Mesendoderm (in vitro differentiated cells): ENCODE measurements at regions not wholly inside any gene's neighbourhood (a gene's known extent, or its start where the extent isn't known, plus 50 kb on each side); places are given as distances from the start of the nearest gene placed in this dataset.

ENCODE experiments used
- DNase-seq: peaks from one replicate; pipeline ENCODE4 v3.0.0; 2013
- H2AK5ac ChIP-seq: 2 replicates; pipeline ENCODE4 v1.6.1; 2013; ENCODE audit warnings: low read length, inconsistent platforms
- H2BK120ac ChIP-seq: 2 replicates; pipeline ENCODE4 v1.6.1; 2013; ENCODE audit warnings: low read depth, mild to moderate bottlenecking, low read length, moderate library complexity, mixed read lengths
- H2BK15ac ChIP-seq: replicated peaks from 2 replicates; pipeline ENCODE4 v1.6.1; 2013; ENCODE audit warnings: low read depth, mild to moderate bottlenecking, moderate library complexity
- H2BK5ac ChIP-seq: 2 replicates; pipeline ENCODE4 v1.6.1; 2013; ENCODE audit warnings: low read length, inconsistent platforms
- H3K18ac ChIP-seq: 2 replicates; pipeline ENCODE4 v1.6.1; 2013; ENCODE audit warnings: mild to moderate bottlenecking, low read length, mixed read lengths
- H3K23ac ChIP-seq: one replicate; pipeline ENCODE4 v1.6.1; 2013; ENCODE audit warnings: low read length
- H3K27ac ChIP-seq: 2 replicates; pipeline ENCODE4 v1.5.1; 2013; ENCODE audit warnings: low read depth, mild to moderate bottlenecking, inconsistent platforms, low read length, moderate library complexity
- H3K27me3 ChIP-seq: 2 replicates; pipeline ENCODE4 v1.6.1; 2013; ENCODE audit warnings: low read length, control low read depth, mild to moderate bottlenecking, inconsistent platforms; ENCODE audit not compliant: insufficient read depth, poor library complexity
- H3K36me3 ChIP-seq: 2 replicates; pipeline ENCODE4 v1.6.1; 2013; ENCODE audit warnings: low read length, inconsistent platforms; ENCODE audit not compliant: control insufficient read depth, insufficient read depth
- H3K4ac ChIP-seq: one replicate; pipeline ENCODE4 v1.6.1; 2013; ENCODE audit warnings: low read depth, mild to moderate bottlenecking, low read length, moderate library complexity
- H3K4me1 ChIP-seq: 2 replicates; pipeline ENCODE4 v1.6.1; 2013; ENCODE audit warnings: low read depth, low read length, inconsistent platforms; ENCODE audit not compliant: control insufficient read depth
- H3K4me2 ChIP-seq: 2 replicates; pipeline ENCODE4 v1.6.1; 2013; ENCODE audit warnings: low read length
- H3K4me3 ChIP-seq: 2 replicates; pipeline ENCODE4 v1.5.1; 2013; ENCODE audit warnings: mild to moderate bottlenecking, low read length
- H3K56ac ChIP-seq: one replicate; pipeline ENCODE4 v1.6.1; 2013; ENCODE audit warnings: low read length
- H3K79me1 ChIP-seq: 2 replicates; pipeline ENCODE4 v1.6.1; 2013; ENCODE audit warnings: low read length, inconsistent platforms
- H3K79me2 ChIP-seq: 2 replicates; pipeline ENCODE4 v1.6.1; 2013; ENCODE audit warnings: mild to moderate bottlenecking, low read length; ENCODE audit not compliant: control insufficient read depth, insufficient read depth
- H3K9ac ChIP-seq: 2 replicates; pipeline ENCODE4 v1.6.1; 2013; ENCODE audit warnings: low read length, inconsistent platforms
- H4K5ac ChIP-seq: one replicate; pipeline ENCODE4 v1.6.1; 2013; ENCODE audit warnings: low read length
- H4K8ac ChIP-seq: one replicate; pipeline ENCODE4 v1.6.1; 2013; ENCODE audit warnings: low read depth, mild to moderate bottlenecking, control low read depth, low read length, moderate library complexity
- WGBS: extraction: QIAGEN DNeasy Blood & Tissue Kit; methylation state at CpG from one replicate; pipeline ENCODE4 v1.1.7; 2013; ENCODE audit warnings: low lambda C conversion rate, missing lambda C conversion rate; ENCODE audit not compliant: insufficient coverage; ENCODE audit errors: extremely low coverage; 5-methylcytosine and 5-hydroxymethylcytosine counted together

GRCh38 chr5:3365501-3366215, 230.0 kb upstream of the IRX1 start:
- H3K79me1 ChIP-seq = no peaks in the 10 kb centered on the region
- WGBS = no CpG with 5 or more reads among the region's 5 CpGs

DNA sequence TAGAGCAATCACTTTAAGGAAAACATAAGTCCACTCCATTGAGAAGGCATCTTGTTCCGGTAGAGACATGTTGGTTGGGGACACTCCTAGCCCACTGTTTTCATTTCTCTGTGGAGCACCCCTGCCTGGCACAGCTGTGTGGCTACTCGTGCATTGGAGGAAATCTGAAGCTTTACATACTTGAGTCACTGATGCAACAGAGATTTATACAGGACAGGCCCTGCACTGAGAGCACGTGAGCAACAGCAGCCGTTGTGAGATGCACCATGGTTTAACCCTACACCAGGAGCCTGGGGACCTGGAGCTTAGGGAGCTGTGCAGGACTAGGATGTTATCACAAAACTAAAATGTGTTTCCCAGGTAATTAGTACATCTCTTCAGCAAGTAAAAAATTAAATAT, 230.7 kb upstream of the IRX1 start:
- Histone ChIP-seq H3K36me3 (no peaks in the 10 kb centered on the region), H3K27me3 (no peaks in the 10 kb centered on the region), H2AK5ac (no peak overlapping the region), H2BK15ac (no peak overlapping the region), H3K4me3 (no peak overlapping the region), H4K8ac (no peak overlapping the region), H3K4me1 (no peaks in the 10 kb centered on the region), H4K5ac (no peak overlapping the region), H2BK5ac (no peak overlapping the region), H3K79me2 (no peaks in the 10 kb centered on the region), H3K27ac (no peak overlapping the region), H3K9ac (no peak overlapping the region), H3K56ac (no peak overlapping the region), H3K79me1 (no peaks in the 10 kb centered on the region), H3K18ac (no peak overlapping the region), H3K4me2 (no peak overlapping the region), H2BK120ac (no peak overlapping the region), H3K4ac (no peak overlapping the region), H3K23ac (no peak overlapping the region)
- WGBS = no CpG with 5 or more reads among the region's 4 CpGs
- no peak for DNase-seq

More at GRCh38 chr5:3365501-3366215, 230.0 kb upstream of the IRX1 start:
- Histone ChIP-seq H3K9ac (no peak overlapping the region), H4K8ac (no peak overlapping the region), H3K4me1 (no peaks in the 10 kb centered on the region), H3K56ac (no peak overlapping the region), H2BK15ac (no peak overlapping the region), H2BK5ac (no peak overlapping the region), H3K27ac (no peak overlapping the region), H2BK120ac (no peak overlapping the region), H3K4me3 (no peak overlapping the region), H3K4ac (no peak overlapping the region), H3K79me2 (no peaks in the 10 kb centered on the region), H3K23ac (no peak overlapping the region), H4K5ac (no peak overlapping the region), H3K18ac (no peak overlapping the region), H3K4me2 (no peak overlapping the region), H2AK5ac (no peak overlapping the region), H3K36me3 (no peaks in the 10 kb centered on the region), H3K27me3 (no peaks in the 10 kb centered on the region)
- no peak for DNase-seq

- Histone ChIP-seq H3K4me1 (no peaks in the 10 kb centered on the region), H4K8ac (no peak overlapping the region), H4K5ac (no peak overlapping the region), H3K27me3 (no peaks in the 10 kb centered on the region), H3K4ac (no peak overlapping the region), H2BK5ac (no peak overlapping the region), H3K4me3 (no peak overlapping the region), H2BK15ac (no peak overlapping the region), H3K36me3 (no peaks in the 10 kb centered on the region), H3K79me2 (no peaks in the 10 kb centered on the region), H3K23ac (no peak overlapping the region), H3K18ac (no peak overlapping the region), H3K4me2 (no peak overlapping the region), H3K9ac (no peak overlapping the region), H3K56ac (no peak overlapping the region), H3K79me1 (no peaks in the 10 kb centered on the region), H3K27ac (no peak overlapping the region), H2BK120ac (no peak overlapping the region), H2AK5ac (no peak overlapping the region)
- WGBS = no CpG with 5 or more reads among the region's 4 CpGs
- no peak for DNase-seq
Measured at GRCh38 chr5:3364433-3364832, 231.2 kb upstream of the IRX1 start.

- Histone ChIP-seq H3K4me1 (no peaks in the 10 kb centered on the region), H3K36me3 (no peaks in the 10 kb centered on the region), H3K4me3 (no peak overlapping the region), H3K56ac (no peak overlapping the region), H3K18ac (no peak overlapping the region), H3K27ac (no peak overlapping the region), H3K23ac (no peak overlapping the region), H2BK120ac (no peak overlapping the region), H3K79me1 (no peaks in the 10 kb centered on the region), H3K79me2 (no peaks in the 10 kb centered on the region), H3K4ac (no peak overlapping the region), H3K4me2 (no peak overlapping the region), H2BK15ac (no peak overlapping the region), H3K27me3 (no peaks in the 10 kb centered on the region), H3K9ac (no peak overlapping the region), H2BK5ac (no peak overlapping the region), H2AK5ac (no peak overlapping the region), H4K8ac (no peak overlapping the region), H4K5ac (no peak overlapping the region)
- DNase-seq = no peak
- no CpG with 5 or more reads among the region's 2 CpGs for WGBS
Measured at GRCh38 chr5:3362606-3362910, 233.1 kb upstream of the IRX1 start.

DNA sequence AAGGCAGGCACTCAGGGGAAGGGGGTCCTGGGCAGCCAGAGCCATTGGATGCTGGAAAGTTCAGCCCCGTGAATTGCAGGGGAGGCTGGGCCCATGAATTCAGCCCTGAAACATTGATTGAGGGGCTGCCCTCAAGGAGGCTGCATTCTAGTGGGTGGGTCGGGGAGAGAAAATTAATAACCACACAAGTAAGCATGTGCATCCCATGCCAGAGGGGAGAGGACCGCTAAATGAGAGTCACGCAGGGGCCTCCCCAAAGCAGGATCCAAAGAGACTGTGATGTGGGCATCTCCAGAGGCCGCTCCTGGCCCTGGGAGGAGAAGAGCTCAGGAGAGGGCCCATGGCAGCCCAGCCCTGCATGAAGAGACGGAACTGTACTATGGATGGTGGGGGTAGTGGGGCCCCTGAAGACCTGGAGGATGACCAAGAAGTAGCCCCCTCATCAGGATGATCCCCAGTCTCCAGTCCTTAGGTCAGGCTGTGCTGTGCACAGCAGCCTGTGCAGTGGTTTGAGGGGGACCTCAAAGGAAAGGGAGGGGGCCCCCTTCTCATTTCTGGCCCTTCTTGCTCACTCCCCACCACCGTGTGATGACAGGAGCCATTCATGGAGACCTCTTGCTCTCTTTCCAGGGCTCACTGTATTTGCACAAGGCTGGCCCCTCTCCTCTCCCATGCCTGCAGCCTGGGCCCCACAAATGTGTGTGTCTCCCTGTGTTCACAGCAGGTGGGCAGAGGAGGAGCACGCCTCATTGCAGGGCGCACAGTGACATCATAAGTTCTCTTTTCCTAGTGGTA, 233.6 kb upstream of the IRX1 start:
- Histone ChIP-seq H4K5ac (no peak overlapping the region), H3K56ac (no peak overlapping the region), H3K4me1 (no peaks in the 10 kb centered on the region), H3K36me3 (no peaks in the 10 kb centered on the region), H3K18ac (no peak overlapping the region), H3K4me2 (no peak overlapping the region), H2BK5ac (no peak overlapping the region), H3K27me3 (no peaks in the 10 kb centered on the region), H3K9ac (no peak overlapping the region), H2BK120ac (no peak overlapping the region), H3K79me2 (no peaks in the 10 kb centered on the region), H3K27ac (no peak overlapping the region), H2BK15ac (no peak overlapping the region), H3K4me3 (no peak overlapping the region), H3K79me1 (no peaks in the 10 kb centered on the region), H2AK5ac (no peak overlapping the region), H3K23ac (no peak overlapping the region), H3K4ac (no peak overlapping the region), H4K8ac (no peak overlapping the region)
- WGBS = no CpG with 5 or more reads among the region's 9 CpGs
- no peak for DNase-seq
